ENCODE measurements at regions not wholly inside any gene's neighbourhood (a gene's known extent, or its start where the extent isn't known, plus 50 kb on each side); places are given as distances from the start of the nearest gene placed in this dataset.
"Not testable (repeated sequence)": the region's sequence is repeated elsewhere in the genome, so short reads cannot be mapped to it uniquely, and the experiment has no call there.

DNA sequence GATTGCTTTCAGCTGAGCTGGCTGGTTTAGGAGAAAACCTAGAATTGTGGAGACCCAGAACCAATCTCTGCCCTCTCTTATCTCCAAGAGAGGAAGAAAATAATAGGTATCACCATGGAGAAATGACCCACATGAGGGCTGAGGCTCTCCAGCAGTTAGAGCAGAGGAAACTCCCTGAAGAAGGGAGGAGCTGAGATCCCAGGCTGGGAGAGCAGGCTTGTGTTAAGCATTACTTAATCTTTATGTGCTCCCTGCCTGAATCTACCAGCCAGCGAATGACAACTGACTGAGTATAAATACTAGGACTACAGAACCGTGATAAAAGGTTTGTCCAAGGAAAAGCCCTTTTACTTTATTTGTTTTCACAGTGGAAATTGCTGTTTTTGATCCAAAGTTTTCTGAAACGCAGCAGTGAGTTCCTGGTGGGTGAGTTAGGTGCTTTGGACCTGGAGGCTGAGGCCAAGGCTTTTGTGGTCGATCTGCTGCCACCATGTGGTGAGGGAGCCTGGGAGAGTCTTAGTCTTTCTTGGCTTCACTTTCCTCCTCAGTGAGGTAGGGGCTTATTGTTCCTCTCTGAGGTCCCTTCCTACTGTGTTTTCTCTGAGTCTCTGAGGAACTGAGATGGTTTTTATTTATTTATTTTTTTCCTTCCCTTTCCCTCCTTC lies 219.5 kb upstream of the NOTCH2NLA start:
- TF ChIP-seq, protein P1, sequence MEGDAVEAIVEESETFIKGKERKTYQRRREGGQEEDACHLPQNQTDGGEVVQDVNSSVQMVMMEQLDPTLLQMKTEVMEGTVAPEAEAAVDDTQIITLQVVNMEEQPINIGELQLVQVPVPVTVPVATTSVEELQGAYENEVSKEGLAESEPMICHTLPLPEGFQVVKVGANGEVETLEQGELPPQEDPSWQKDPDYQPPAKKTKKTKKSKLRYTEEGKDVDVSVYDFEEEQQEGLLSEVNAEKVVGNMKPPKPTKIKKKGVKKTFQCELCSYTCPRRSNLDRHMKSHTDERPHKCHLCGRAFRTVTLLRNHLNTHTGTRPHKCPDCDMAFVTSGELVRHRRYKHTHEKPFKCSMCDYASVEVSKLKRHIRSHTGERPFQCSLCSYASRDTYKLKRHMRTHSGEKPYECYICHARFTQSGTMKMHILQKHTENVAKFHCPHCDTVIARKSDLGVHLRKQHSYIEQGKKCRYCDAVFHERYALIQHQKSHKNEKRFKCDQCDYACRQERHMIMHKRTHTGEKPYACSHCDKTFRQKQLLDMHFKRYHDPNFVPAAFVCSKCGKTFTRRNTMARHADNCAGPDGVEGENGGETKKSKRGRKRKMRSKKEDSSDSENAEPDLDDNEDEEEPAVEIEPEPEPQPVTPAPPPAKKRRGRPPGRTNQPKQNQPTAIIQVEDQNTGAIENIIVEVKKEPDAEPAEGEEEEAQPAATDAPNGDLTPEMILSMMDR (IDR thresholded peaks at IDR 0.05) = peak in 1 of 6 experiments; percentile 33
- TF ChIP-seq POLR2A (IDR thresholded peaks at IDR 0.05) = not testable (repeated sequence)

All from adrenal gland (tissue), 5 donors.